OCI-LY1 (cell line): ENCODE measurements at regions not wholly inside any gene's neighbourhood (a gene's known extent, or its start where the extent isn't known, plus 50 kb on each side); places are given as distances from the start of the nearest gene placed in this dataset.

ENCODE experiments used
- EZH2 ChIP-seq: fragments of 200-600 bp; sonication (generic), shearing (Covaris generic); IDR thresholded peaks from 2 replicates; pipeline ENCODE4 v1.8.0; 2017; ENCODE audit warnings: borderline replicate concordance, mixed run types, mild to moderate bottlenecking, antibody characterized with exemption, low read length, moderate library complexity, mixed read lengths
- TF ChIP-seq, protein P1 (sequence below): fragments of 200-600 bp; sonication (generic), shearing (Covaris generic); IDR thresholded peaks from 2 replicates; pipeline ENCODE4 v1.5.1; 2017; ENCODE audit warnings: mild to moderate bottlenecking, antibody characterized with exemption, low read length, moderate library complexity, mixed read lengths

DNA sequence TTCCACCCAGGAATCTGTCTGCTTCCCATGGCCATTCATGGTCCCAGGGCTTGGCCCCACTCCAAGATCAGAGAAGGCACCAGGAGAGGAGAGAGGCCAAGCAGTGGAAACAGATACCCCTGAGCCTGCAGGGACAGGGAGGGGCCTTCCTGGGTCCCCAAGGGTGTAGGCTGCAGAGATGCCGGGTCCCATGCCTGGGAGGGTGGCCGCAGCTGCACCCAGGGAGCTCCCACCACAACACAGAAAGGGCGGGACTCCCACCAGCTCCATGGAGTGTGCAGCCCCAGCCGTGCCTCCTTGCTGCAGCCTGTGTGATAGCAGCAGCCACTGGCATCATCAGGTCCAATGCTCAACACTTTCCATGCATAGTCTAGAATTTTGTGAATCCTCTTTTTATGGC, 331.5 kb downstream of the UACA start:
- TF ChIP-seq, protein P1, sequence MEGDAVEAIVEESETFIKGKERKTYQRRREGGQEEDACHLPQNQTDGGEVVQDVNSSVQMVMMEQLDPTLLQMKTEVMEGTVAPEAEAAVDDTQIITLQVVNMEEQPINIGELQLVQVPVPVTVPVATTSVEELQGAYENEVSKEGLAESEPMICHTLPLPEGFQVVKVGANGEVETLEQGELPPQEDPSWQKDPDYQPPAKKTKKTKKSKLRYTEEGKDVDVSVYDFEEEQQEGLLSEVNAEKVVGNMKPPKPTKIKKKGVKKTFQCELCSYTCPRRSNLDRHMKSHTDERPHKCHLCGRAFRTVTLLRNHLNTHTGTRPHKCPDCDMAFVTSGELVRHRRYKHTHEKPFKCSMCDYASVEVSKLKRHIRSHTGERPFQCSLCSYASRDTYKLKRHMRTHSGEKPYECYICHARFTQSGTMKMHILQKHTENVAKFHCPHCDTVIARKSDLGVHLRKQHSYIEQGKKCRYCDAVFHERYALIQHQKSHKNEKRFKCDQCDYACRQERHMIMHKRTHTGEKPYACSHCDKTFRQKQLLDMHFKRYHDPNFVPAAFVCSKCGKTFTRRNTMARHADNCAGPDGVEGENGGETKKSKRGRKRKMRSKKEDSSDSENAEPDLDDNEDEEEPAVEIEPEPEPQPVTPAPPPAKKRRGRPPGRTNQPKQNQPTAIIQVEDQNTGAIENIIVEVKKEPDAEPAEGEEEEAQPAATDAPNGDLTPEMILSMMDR, result no peak
- TF ChIP-seq EZH2, result no peak
